ENCODE measurements at regions not wholly inside any gene's neighbourhood (a gene's known extent, or its start where the extent isn't known, plus 50 kb on each side); places are given as distances from the start of the nearest gene placed in this dataset.

GRCh38 chr13:104477261-104477660 is 1411.0 kb upstream of the SLC10A2 start:
- no peak for DNase-seq
- H3K27ac ChIP-seq, result no peak overlapping the region
- no peak for TF ChIP-seq CTCF (IDR thresholded peaks at IDR 0.05; ENCODE audit: low read depth, low read length)

GRCh38 chr13:104473936-104474335 is 1407.7 kb upstream of the SLC10A2 start:
- no peak overlapping the region for H3K4me3 ChIP-seq (ENCODE audit: low read depth, low read length)
- TF ChIP-seq CTCF (IDR thresholded peaks at IDR 0.05; ENCODE audit: low read depth, low read length), result no peak
- no peaks in the 10 kb centered on the region for H3K36me3 ChIP-seq
- no peaks in the 10 kb centered on the region for H3K9me3 ChIP-seq (ENCODE audit: severe bottlenecking)
- no peak overlapping the region for H3K27ac ChIP-seq
- no peaks in the 10 kb centered on the region for H3K27me3 ChIP-seq (ENCODE audit: insufficient read depth, low read depth, severe bottlenecking)
- DNase-seq, result no peak

More at GRCh38 chr13:104477261-104477660, 1411.0 kb upstream of the SLC10A2 start:
- no peaks in the 10 kb centered on the region for H3K27me3 ChIP-seq (ENCODE audit: insufficient read depth, low read depth, severe bottlenecking)
- H3K9me3 ChIP-seq (ENCODE audit: severe bottlenecking), result peaks cover 4% of the 10 kb centered on the region
- H3K36me3 ChIP-seq, result no peaks in the 10 kb centered on the region
- H3K4me3 ChIP-seq (ENCODE audit: low read depth, low read length), result no peak overlapping the region

DNA sequence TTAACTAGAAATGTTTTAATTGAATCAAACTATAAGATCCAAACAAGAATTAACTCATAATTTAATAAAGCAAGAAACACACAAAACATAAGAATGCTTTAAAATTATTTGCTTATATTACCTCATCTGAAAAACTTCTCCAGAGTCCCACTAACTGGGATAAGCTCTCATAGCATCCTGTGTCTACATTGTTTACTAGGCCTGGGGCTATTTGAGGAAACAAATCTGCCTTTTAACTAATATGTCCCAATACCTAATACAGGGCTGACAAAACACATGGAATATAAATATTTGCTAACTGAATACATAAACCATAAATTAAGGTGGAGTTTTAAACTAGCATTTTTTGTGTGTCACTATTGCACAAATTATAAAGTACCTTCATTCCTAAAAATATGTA is 1399.8 kb upstream of the SLC10A2 start:
- no peak overlapping the region for H3K4me3 ChIP-seq (ENCODE audit: low read depth, low read length)
- no peaks in the 10 kb centered on the region for H3K9me3 ChIP-seq (ENCODE audit: severe bottlenecking)
- DNase-seq, result no peak
- no peaks in the 10 kb centered on the region for H3K27me3 ChIP-seq (ENCODE audit: insufficient read depth, low read depth, severe bottlenecking)
- H3K27ac ChIP-seq, result no peak overlapping the region
- no peak for TF ChIP-seq CTCF (IDR thresholded peaks at IDR 0.05; ENCODE audit: low read depth, low read length)
- no peaks in the 10 kb centered on the region for H3K36me3 ChIP-seq

GRCh38 chr13:104461049-104461448 is 1394.8 kb upstream of the SLC10A2 start:
- H3K9me3 ChIP-seq (ENCODE audit: severe bottlenecking), result no peaks in the 10 kb centered on the region

DNA sequence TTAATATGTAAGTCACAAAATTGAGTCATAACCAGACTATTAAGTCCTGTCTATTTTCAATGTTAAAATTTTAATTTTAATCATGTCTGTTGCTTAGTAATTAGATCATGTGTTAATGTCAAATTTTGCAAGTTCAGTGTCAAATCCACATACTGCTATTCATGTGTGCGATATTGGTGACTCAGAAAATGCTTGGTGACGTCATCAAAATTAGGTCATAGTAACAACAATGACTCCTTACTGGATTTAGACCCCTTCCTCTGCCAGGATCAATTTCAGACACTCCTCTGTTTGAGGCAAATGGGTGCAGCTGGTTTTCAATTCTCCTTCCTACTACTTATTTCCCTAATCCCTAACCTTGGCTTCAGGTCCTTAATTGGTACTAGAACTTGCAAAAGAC is 1394.3 kb upstream of the SLC10A2 start:
- H3K9me3 ChIP-seq (ENCODE audit: severe bottlenecking), result no peaks in the 10 kb centered on the region
- H3K36me3 ChIP-seq, result no peaks in the 10 kb centered on the region
- H3K4me3 ChIP-seq (ENCODE audit: low read depth, low read length), result no peak overlapping the region
- H3K27ac ChIP-seq, result no peak overlapping the region
- TF ChIP-seq CTCF (IDR thresholded peaks at IDR 0.05; ENCODE audit: low read depth, low read length), result no peak
- no peaks in the 10 kb centered on the region for H3K27me3 ChIP-seq (ENCODE audit: insufficient read depth, low read depth, severe bottlenecking)
- DNase-seq, result no peak

More at GRCh38 chr13:104461049-104461448, 1394.8 kb upstream of the SLC10A2 start:
- Histone ChIP-seq H3K4me3 (ENCODE audit: low read depth, low read length) (no peak overlapping the region), H3K36me3 (no peaks in the 10 kb centered on the region), H3K27me3 (ENCODE audit: insufficient read depth, low read depth, severe bottlenecking) (no peaks in the 10 kb centered on the region), H3K27ac (no peak overlapping the region)
- no peak for TF ChIP-seq CTCF (IDR thresholded peaks at IDR 0.05; ENCODE audit: low read depth, low read length)
- DNase-seq, result no peak

GRCh38 chr13:104450006-104450405 is 1383.8 kb upstream of the SLC10A2 start:
- no peaks in the 10 kb centered on the region for H3K36me3 ChIP-seq
- no peak overlapping the region for H3K4me3 ChIP-seq (ENCODE audit: low read depth, low read length)
- H3K27me3 ChIP-seq (ENCODE audit: insufficient read depth, low read depth, severe bottlenecking), result no peaks in the 10 kb centered on the region
- H3K9me3 ChIP-seq (ENCODE audit: severe bottlenecking), result peaks cover 2% of the 10 kb centered on the region
- DNase-seq, result no peak
- no peak for TF ChIP-seq CTCF (IDR thresholded peaks at IDR 0.05; ENCODE audit: low read depth, low read length)
- no peak overlapping the region for H3K27ac ChIP-seq
